AG09309 (cell line): ENCODE measurements at regions not wholly inside any gene's neighbourhood (a gene's known extent, or its start where the extent isn't known, plus 50 kb on each side); places are given as distances from the start of the nearest gene placed in this dataset.

Source experiments
- DNase-seq: peaks from one replicate; pipeline ENCODE4 v3.0.0-alpha.2; 2010; ENCODE audit warnings: low read depth
- H3K4me3 ChIP-seq: 2 replicates; pipeline ENCODE4 v1.5.1; 2011; ENCODE audit warnings: mild to moderate bottlenecking, low read depth, low read length, moderate library complexity; ENCODE audit not compliant: control insufficient read depth
- CTCF ChIP-seq: IDR thresholded peaks from 2 replicates; pipeline ENCODE4 v1.5.1; 2011; ENCODE audit warnings: mild to moderate bottlenecking, low read depth, low read length, inconsistent platforms; ENCODE audit not compliant: insufficient read depth, control insufficient read depth; ENCODE audit errors: missing control alignments

GRCh38 chr1:55746710-55747109 is 531.5 kb upstream of the USP24 start:
- no peak overlapping the region for H3K4me3 ChIP-seq
- TF ChIP-seq CTCF: no peak
- DNase-seq: no peak

- no peak overlapping the region for H3K4me3 ChIP-seq
- DNase-seq: no peak
- no peak for TF ChIP-seq CTCF
These were observed 526.4 kb upstream of the USP24 start for GRCh38 chr1:55741516-55741915.

GRCh38 chr1:55735106-55735505 is 519.9 kb upstream of the USP24 start:
- no peak overlapping the region for H3K4me3 ChIP-seq
- no peak for DNase-seq
- TF ChIP-seq CTCF: no peak

GRCh38 chr1:55726994-55727393 is 511.8 kb upstream of the USP24 start:
- no peak for TF ChIP-seq CTCF
- DNase-seq: no peak

GRCh38 chr1:55725378-55725777 is 510.2 kb upstream of the USP24 start:
- H3K4me3 ChIP-seq: no peak overlapping the region
- DNase-seq: no peak
- no peak for TF ChIP-seq CTCF

More at GRCh38 chr1:55726994-55727393, 511.8 kb upstream of the USP24 start:
- no peak overlapping the region for H3K4me3 ChIP-seq

- TF ChIP-seq CTCF: no peak
- peak; percentile 94 for DNase-seq
- H3K4me3 ChIP-seq: no peak overlapping the region
These were observed 509.6 kb upstream of the USP24 start for GRCh38 chr1:55724551-55725325.
